Ectodermal cell (in vitro differentiated cells): ENCODE measurements at regions not wholly inside any gene's neighbourhood (a gene's known extent, or its start where the extent isn't known, plus 50 kb on each side); places are given as distances from the start of the nearest gene placed in this dataset.

Source experiments
- H3K27ac ChIP-seq: 2 replicates; pipeline ENCODE4 v1.7.0; 2013; ENCODE audit warnings: mild to moderate bottlenecking, low read depth, low read length; ENCODE audit not compliant: insufficient read depth, poor library complexity, severe bottlenecking
- H3K27me3 ChIP-seq: 2 replicates; pipeline ENCODE4 v1.7.0; 2013; ENCODE audit warnings: mild to moderate bottlenecking, low read length; ENCODE audit not compliant: insufficient read depth, control insufficient read depth, poor library complexity, severe bottlenecking
- H3K36me3 ChIP-seq: one replicate; pipeline ENCODE4 v1.7.0; 2013; ENCODE audit warnings: low read length; ENCODE audit not compliant: control insufficient read depth, insufficient read depth
- H3K4me1 ChIP-seq: one replicate; pipeline ENCODE4 v1.7.0; 2013; ENCODE audit warnings: low read length; ENCODE audit not compliant: control insufficient read depth, insufficient read depth
- H3K4me3 ChIP-seq: 2 replicates; pipeline ENCODE4 v1.7.0; 2013; ENCODE audit warnings: low read depth, low read length, control low read depth; ENCODE audit not compliant: insufficient read depth
- H3K9me3 ChIP-seq: 2 replicates; pipeline ENCODE4 v1.7.0; 2013; ENCODE audit warnings: mild to moderate bottlenecking, low read length, moderate library complexity; ENCODE audit not compliant: control insufficient read depth
- WGBS, 2 experiments: methylation state at CpG; one replicate each; pipeline ENCODE4 v1.1.7; 2013; ENCODE audit warnings: missing lambda C conversion rate in 2 of 2; 5-methylcytosine and 5-hydroxymethylcytosine counted together

DNA sequence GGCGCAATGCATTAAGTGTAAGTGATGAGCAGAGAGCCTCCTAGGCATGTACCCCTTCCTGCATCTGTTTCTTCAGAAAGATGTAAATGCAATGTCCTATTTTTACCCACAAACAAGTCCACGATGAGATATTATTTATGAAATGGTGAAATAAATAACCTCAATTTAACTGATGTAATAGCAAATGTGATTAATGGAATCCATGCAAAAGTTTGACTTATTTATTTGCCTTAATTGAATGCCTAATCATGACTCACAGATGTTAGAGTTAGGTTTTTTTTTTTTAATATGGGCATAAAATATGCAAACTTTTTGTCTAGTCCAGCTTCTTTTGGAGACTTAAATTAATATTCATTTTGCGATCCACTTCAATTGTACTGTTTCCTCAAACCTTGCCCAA lies 67.7 kb upstream of the ITGA4 start:
- no peaks in the 10 kb centered on the region for H3K4me1 ChIP-seq
- H3K9me3 ChIP-seq, result no peaks in the 10 kb centered on the region
- H3K27ac ChIP-seq, result no peak overlapping the region
- H3K27me3 ChIP-seq, result no peaks in the 10 kb centered on the region
- WGBS, 2 experiments, result 96% methylated on average over 2 of the region's 3 CpGs
- no peak overlapping the region for H3K4me3 ChIP-seq
- H3K36me3 ChIP-seq, result no peaks in the 10 kb centered on the region

DNA sequence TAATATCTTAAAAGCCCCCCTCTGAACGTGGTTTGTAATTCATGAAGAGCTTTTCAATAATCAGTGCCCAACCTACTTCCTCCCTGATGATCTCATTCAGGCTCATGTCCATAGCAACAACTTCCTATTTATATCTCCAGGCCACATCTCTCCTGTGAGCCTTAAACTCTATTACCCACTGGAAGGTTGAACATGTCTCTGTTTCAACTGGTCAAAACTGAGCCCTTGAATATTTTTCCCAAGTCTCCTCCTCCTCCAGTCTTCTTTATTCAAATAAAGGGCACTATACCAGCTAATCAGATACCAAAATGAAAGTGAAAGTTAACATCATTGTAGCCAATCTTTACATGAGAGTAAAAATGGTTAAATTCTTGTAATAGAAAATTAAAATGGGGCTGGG lies 63.7 kb upstream of the ITGA4 start:
- Histone ChIP-seq H3K27me3 (no peaks in the 10 kb centered on the region), H3K4me3 (no peak overlapping the region), H3K27ac (no peak overlapping the region), H3K9me3 (no peaks in the 10 kb centered on the region), H3K36me3 (no peaks in the 10 kb centered on the region), H3K4me1 (no peaks in the 10 kb centered on the region)
- 65 to 78% methylated on average over 1 of the region's 1 CpG for WGBS, 2 experiments

DNA sequence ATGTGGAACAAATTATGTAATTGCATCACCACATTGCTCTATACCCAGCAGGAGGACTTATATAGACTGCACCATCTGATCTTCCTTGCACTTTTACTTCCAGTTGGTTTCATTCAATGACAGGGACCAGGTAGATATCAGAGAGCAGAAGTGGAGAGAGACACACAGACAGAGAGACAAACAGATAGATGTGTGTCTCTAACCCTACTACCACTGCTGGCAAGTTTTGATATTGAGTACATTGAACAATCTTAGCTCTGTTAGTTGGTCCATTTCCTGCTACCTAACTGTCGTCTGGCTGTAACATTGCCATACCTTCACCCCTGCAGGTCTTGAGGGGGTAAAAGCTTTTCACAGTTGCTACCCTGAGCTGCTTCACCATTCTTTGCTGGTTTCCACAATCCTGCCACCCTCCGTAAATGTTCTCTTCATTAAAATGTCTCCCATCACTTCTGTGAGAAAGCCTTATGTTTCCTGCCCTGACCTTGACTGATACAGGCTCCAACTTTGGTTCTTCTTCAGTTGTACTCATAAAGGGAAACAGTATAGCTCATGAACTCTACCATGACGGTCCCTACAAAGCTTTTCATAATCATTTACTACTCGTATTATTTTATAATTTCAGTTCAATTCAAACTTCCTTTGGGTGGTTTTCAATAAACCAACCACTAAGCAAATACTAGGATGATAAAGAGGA lies 62.3 kb upstream of the ITGA4 start:
- Histone ChIP-seq H3K9me3 (no peaks in the 10 kb centered on the region), H3K27me3 (no peaks in the 10 kb centered on the region), H3K4me1 (no peaks in the 10 kb centered on the region), H3K27ac (no peak overlapping the region), H3K4me3 (no peak overlapping the region), H3K36me3 (no peaks in the 10 kb centered on the region)
- 88 to 89% methylated on average over 4 of the region's 4 CpGs for WGBS, 2 experiments

DNA sequence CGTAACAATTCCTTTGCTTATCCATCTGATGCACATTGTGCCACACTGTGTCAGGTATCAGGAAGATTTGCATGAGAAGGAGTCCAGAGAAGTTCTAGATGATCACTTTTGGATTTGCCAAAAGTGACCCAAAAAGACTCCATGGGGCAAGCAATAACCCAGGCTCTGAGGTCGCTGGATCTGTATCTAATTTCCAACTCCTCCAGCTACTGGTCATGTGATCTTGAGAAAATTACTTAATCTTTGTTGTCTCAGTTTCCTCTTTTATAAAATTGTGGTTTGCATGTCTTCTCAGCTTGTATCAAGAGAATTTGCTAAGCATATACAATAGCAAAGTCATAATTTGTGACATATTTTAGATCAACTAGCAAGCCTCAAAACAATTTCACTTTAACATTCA lies 61.3 kb upstream of the ITGA4 start:
- Histone ChIP-seq H3K9me3 (no peaks in the 10 kb centered on the region), H3K27ac (no peak overlapping the region), H3K36me3 (no peaks in the 10 kb centered on the region), H3K4me1 (no peaks in the 10 kb centered on the region), H3K4me3 (no peak overlapping the region), H3K27me3 (no peaks in the 10 kb centered on the region)
- 46 to 49% methylated on average over 2 of the region's 2 CpGs for WGBS, 2 experiments

DNA sequence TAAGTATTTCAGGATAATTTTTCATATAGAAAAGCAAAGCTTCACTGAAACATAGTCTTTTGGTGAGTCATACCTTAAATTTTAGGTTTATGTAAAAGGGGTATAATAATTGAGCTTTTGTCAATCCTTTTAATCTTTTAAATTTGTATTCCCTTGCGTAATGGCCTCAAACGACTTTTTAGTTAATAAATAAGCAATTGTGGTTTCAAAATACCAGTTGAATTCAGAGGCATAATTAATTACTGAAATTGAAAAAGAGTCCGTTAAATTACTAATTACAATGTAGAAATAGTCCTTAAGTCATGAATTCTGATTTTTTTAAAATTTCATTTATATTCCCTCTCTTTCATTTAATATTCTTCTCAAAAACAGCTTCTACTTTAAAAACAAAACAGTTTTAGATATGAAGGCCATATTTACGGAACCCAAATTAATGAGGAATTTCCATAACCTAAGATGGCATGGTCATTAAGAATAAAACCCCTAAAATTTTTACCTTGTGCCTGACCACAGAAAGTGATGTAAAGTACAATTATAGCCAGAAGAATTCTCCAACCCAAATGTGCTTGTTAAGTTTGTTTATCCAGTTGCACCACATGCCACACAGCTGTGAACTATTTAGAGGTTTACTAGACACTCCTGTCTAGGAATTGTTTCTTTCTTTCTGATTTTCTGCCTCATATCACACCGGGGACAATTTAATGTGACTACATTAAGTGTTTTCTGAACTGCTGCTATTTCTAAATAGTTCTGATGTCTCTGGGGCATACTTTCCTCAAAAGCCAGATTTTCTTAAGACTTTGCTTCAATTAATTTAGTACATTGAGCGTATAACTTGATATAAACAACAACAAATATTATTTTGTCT lies 60.7 kb upstream of the ITGA4 start:
- Histone ChIP-seq H3K4me3 (no peak overlapping the region), H3K4me1 (no peaks in the 10 kb centered on the region), H3K9me3 (no peaks in the 10 kb centered on the region), H3K36me3 (no peaks in the 10 kb centered on the region), H3K27me3 (no peaks in the 10 kb centered on the region), H3K27ac (no peak overlapping the region)
- 67 to 100% methylated on average over 1 to 3 of the region's 6 CpGs for WGBS, 2 experiments

DNA sequence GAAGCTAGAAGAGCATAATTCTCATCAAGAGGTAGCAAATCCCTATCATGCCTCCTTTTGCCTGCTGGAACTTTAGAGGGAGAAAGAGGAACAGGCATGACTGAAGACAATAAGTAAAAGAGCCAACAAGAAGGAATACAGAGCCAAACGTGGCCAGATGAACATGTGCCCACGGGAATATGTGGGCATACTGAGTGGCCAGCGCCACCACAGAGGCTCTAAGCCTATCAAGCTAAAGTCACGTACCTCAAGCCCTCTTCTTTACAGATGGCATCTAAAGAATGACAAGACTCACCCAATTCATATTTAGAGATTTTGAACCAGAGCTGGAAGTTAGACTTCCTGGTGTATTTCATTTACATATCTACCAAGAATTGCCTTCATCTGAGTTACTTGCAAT lies 59.9 kb upstream of the ITGA4 start:
- no peak overlapping the region for H3K27ac ChIP-seq
- no peaks in the 10 kb centered on the region for H3K36me3 ChIP-seq
- H3K27me3 ChIP-seq, result no peaks in the 10 kb centered on the region
- 91 to 93% methylated on average over 4 of the region's 4 CpGs for WGBS, 2 experiments
- no peaks in the 10 kb centered on the region for H3K4me1 ChIP-seq
- H3K9me3 ChIP-seq, result no peaks in the 10 kb centered on the region
- H3K4me3 ChIP-seq, result no peak overlapping the region

DNA sequence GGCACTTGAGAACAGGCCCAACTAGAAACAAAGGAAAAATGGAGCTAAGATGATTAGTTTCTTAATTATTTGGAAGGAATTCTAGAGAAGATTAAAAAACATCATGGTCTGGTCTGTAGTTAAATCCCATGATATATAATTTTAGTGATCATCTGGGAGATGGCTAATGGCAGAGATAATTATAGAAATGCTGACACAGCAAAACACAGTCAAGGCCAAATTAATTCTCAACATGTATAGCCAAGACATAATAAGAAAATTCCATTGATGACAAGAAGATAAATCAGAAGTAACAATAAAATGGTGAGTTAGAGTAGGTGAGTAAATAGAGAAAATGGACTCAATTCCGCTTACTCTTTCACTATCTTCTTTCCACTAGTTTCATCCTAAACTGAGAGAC lies 59.2 kb upstream of the ITGA4 start:
- 91% methylated on average over 1 of the region's 1 CpG; no CpG with 5 or more reads in 1 of the 2 experiments for WGBS, 2 experiments
- no peak overlapping the region for H3K27ac ChIP-seq
- no peaks in the 10 kb centered on the region for H3K9me3 ChIP-seq
- H3K27me3 ChIP-seq, result no peaks in the 10 kb centered on the region
- no peaks in the 10 kb centered on the region for H3K4me1 ChIP-seq
- H3K4me3 ChIP-seq, result no peak overlapping the region
- H3K36me3 ChIP-seq, result no peaks in the 10 kb centered on the region

DNA sequence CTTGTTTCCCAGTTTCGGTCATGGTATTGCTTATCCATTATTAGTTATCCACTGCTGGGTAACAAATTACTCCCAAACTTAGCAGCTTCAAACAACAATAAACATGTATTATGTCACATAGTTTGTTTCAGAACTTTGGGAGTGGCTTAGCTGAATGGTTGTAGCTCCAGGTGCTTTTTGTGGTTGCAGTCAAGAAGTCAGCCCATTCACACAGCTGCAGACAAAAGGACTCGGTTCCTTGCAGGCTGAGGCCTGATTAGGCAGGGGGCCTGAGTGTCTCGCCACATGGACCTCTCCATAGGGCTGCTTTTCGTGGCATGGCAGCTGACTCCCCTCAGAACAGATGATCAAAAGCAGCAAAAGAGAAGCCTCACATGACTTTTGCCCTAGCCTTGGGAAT lies 58.2 kb upstream of the ITGA4 start:
- Histone ChIP-seq H3K27me3 (no peaks in the 10 kb centered on the region), H3K4me3 (no peak overlapping the region), H3K27ac (no peak overlapping the region), H3K4me1 (no peaks in the 10 kb centered on the region), H3K9me3 (no peaks in the 10 kb centered on the region), H3K36me3 (no peaks in the 10 kb centered on the region)
- WGBS, 2 experiments, result 32 to 37% methylated on average over 4 of the region's 4 CpGs

DNA sequence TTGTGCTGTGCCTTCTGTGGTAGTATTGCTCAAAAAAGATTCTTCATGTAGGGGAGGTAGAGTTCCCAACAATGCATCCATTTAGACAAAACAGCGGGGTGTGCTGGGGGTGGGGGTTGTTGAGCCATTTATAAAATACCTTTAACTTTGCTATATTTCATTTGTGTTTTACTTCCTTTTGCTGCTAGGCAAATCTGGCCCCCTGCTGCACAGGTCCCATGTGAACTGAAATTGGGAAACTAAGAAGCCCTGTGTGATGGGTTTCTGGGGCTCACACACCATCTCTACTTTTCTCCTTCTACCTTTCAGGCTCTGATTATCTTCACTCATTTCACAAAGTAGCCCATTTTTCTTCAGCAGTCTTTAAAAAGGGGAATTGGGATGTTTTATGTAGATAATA lies 52.7 kb upstream of the ITGA4 start:
- Histone ChIP-seq H3K9me3 (no peaks in the 10 kb centered on the region), H3K36me3 (no peaks in the 10 kb centered on the region), H3K4me3 (no peak overlapping the region), H3K27ac (no peak overlapping the region), H3K4me1 (peaks cover 6% of the 10 kb centered on the region), H3K27me3 (no peaks in the 10 kb centered on the region)
- no CpG with 5 or more reads among the region's 1 CpG for whole genome bisulfite sequencing, 2 experiments

DNA sequence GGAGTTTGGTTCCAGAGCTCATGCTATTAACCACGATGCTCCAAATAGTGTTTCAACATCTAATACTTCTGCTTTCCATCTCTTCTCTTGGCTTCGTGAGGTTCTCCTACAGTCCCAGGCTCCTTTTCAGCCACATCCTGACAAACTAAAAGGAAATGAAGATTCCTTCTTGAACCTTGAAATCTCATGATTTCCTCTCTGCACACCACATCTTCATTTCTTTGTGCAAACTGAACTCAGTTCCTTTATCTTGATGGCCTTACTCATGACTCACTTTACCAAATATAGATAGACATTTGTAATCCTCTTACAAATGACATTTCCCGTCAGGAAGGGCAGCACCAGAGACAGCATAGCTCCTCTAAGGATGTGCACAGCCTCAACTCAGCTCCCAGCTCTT lies 50.0 kb upstream of the ITGA4 start:
- 90 to 95% methylated on average over 3 of the region's 3 CpGs for WGBS, 2 experiments
- no peak overlapping the region for H3K27ac ChIP-seq
- no peaks in the 10 kb centered on the region for H3K9me3 ChIP-seq
- peaks cover 12% of the 10 kb centered on the region for H3K4me1 ChIP-seq
- H3K36me3 ChIP-seq, result no peaks in the 10 kb centered on the region
- H3K27me3 ChIP-seq, result no peaks in the 10 kb centered on the region
- no peak overlapping the region for H3K4me3 ChIP-seq
